Adrenal gland (tissue), 9 donors: ENCODE measurements at regions not wholly inside any gene's neighbourhood (a gene's known extent, or its start where the extent isn't known, plus 50 kb on each side); places are given as distances from the start of the nearest gene placed in this dataset.
A peak's percentile ranks its signal among the peaks of the same experiment; 100 is the strongest.

ENCODE experiments used
- DNase-seq, 7 donors: peaks; one replicate each; pipeline ENCODE4 v3.0.0-alpha.2; 2019 to 2020
- H3K27ac ChIP-seq, 5 donors: fragments of 200-600 bp; sonication (generic) in 4 of 5; 1 replicate in 3 of 5; 2 replicates in 2 of 5; pipeline versions ENCODE4 v1.5.1 to v1.8.0; 2016 to 2020; ENCODE audit warnings: mild to moderate bottlenecking in 1 of 5
- H3K27me3 ChIP-seq: fragments of 200-600 bp; 2 replicates; pipeline ENCODE4 v1.8.0; 2021
- H3K36me3 ChIP-seq, 2 donors: fragments of 200-600 bp; replicated peaks in 1 of 2; 1 replicate in 1 of 2; 2 replicates in 1 of 2; pipeline versions ENCODE4 v1.5.1 to v1.8.0; 2018 to 2022
- H3K4me1 ChIP-seq, 2 donors: fragments of 200-600 bp; replicated peaks in 1 of 2; 1 replicate in 1 of 2; 2 replicates in 1 of 2; pipeline versions ENCODE4 v1.5.1 to v1.8.0; 2018 to 2021
- H3K4me3 ChIP-seq, 4 donors: fragments of 200-600 bp; sonication (generic) in 3 of 4; one replicate each; pipeline ENCODE4 v1.5.1; 2016 to 2018
- H3K9me3 ChIP-seq, 3 donors: fragments of 200-600 bp; sonication (generic) in 1 of 3; replicated peaks in 1 of 3; 1 replicate in 2 of 3; 2 replicates in 1 of 3; pipeline versions ENCODE4 v1.5.1 to v1.8.0; 2016 to 2021
- CTCF ChIP-seq, 6 experiments: fragments of 450-650 bp in 4 of 6; fragments of 200-600 bp in 2 of 6; sonication (generic) in 1 of 6; IDR thresholded peaks; 1 replicate in 5 of 6; 2 replicates in 1 of 6; pipeline versions ENCODE4 v1.5.1 to v1.8.0; 2016 to 2021; ENCODE audit warnings: antibody characterized with exemption in 6 of 6, mild to moderate bottlenecking in 2 of 6, moderate library complexity in 1 of 6
- POLR2A ChIP-seq, 2 donors: fragments of 450-650 bp; IDR thresholded peaks; one replicate each; pipeline ENCODE4 v1.6.1; 2017; ENCODE audit warnings: antibody characterized with exemption in 2 of 2, mild to moderate bottlenecking in 2 of 2, moderate library complexity in 1 of 2
- WGBS, 4 donors: extraction: QIAGEN DNeasy Blood & Tissue Kit in 2 of 4; methylation state at CpG; one replicate each; pipeline versions ENCODE4 v1.1.5 to v1.1.7; 2013 to 2017; 5-methylcytosine and 5-hydroxymethylcytosine counted together
- intact Hi-C, 2 donors: fragments of 100-400 bp; cut with DNase I; formaldehyde crosslinking; loops; one replicate each; pipeline versions ENCODE4 v1.14.1 to v1.15.0; 2022 to 2023
- donor health status: healthy with polysubstance abuse.
- donor health status: Bipolar disorder and iron deficiency.
- donor health status: DM: yes; HTN: yes; CAD: no.
- donor health status: DM: no; HTN: no; CAD: no.
- donor health status: DM: no; HTN: no; CAD: no.

- Histone ChIP-seq H3K36me3 (no peaks in the 10 kb centered on the region), H3K27ac (no peak overlapping the region), H3K4me1 (peaks cover 0 to 6% of the 10 kb centered on the region in 2 donors), H3K27me3 (no peaks in the 10 kb centered on the region), H3K9me3 (no peaks in the 10 kb centered on the region), H3K4me3 (no peak overlapping the region)
- intact Hi-C loops: no loop called here
- DNase-seq: no peak
- WGBS, 4 donors: 35 to 45% (median 41%) methylated on average over 1 of the region's 1 CpG
- TF ChIP-seq CTCF (IDR thresholded peaks at IDR 0.05): no peak
- TF ChIP-seq POLR2A (IDR thresholded peaks at IDR 0.05): no peak
These were observed 328.9 kb upstream of the USP25 start for GRCh38 chr21:15400905-15401304.

- H3K36me3 ChIP-seq: no peaks in the 10 kb centered on the region
- H3K27me3 ChIP-seq: no peaks in the 10 kb centered on the region
- peak in 2 of 7 donors; percentile 18 to 28 for DNase-seq
- no peak overlapping the region for H3K27ac ChIP-seq
- 40 to 43% (median 42%) methylated on average over 4 of the region's 4 CpGs for WGBS, 4 donors
- no peaks in the 10 kb centered on the region for H3K9me3 ChIP-seq
- H3K4me3 ChIP-seq: no peak overlapping the region
- intact Hi-C loops: no loop called here
- TF ChIP-seq CTCF (IDR thresholded peaks at IDR 0.05): no peak
- no peak for TF ChIP-seq POLR2A (IDR thresholded peaks at IDR 0.05)
- H3K4me1 ChIP-seq: peaks cover 0 to 6% of the 10 kb centered on the region in 2 donors
These were observed 328.5 kb upstream of the USP25 start for GRCh38 chr21:15401331-15401730.

GRCh38 chr21:15405214-15405613, 324.6 kb upstream of the USP25 start:
- H3K27ac ChIP-seq: no peak overlapping the region
- H3K9me3 ChIP-seq: no peaks in the 10 kb centered on the region
- TF ChIP-seq CTCF (IDR thresholded peaks at IDR 0.05) (no peak), POLR2A (IDR thresholded peaks at IDR 0.05) (no peak)
- DNase-seq: no peak
- no peaks in the 10 kb centered on the region for H3K27me3 ChIP-seq
- H3K4me1 ChIP-seq: peaks cover 0 to 6% of the 10 kb centered on the region in 2 donors
- no peak overlapping the region for H3K4me3 ChIP-seq
- intact Hi-C loops: no loop called here
- H3K36me3 ChIP-seq: no peaks in the 10 kb centered on the region

GRCh38 chr21:15406791-15407190, 323.0 kb upstream of the USP25 start:
- no peak overlapping the region for H3K4me3 ChIP-seq
- no peaks in the 10 kb centered on the region for H3K36me3 ChIP-seq
- no peaks in the 10 kb centered on the region for H3K27me3 ChIP-seq
- intact Hi-C loops: no loop called here
- no peak overlapping the region for H3K27ac ChIP-seq
- no peaks in the 10 kb centered on the region for H3K9me3 ChIP-seq
- no peak for TF ChIP-seq POLR2A (IDR thresholded peaks at IDR 0.05)
- no peak for TF ChIP-seq CTCF (IDR thresholded peaks at IDR 0.05)
- 42 to 53% (median 48%) methylated on average over 4 of the region's 4 CpGs for WGBS, 4 donors
- no peaks in the 10 kb centered on the region for H3K4me1 ChIP-seq
- peak; percentile 46 to 89 (median 77) for DNase-seq
